HG02943 (cell line): ENCODE measurements at regions not wholly inside any gene's neighbourhood (a gene's known extent, or its start where the extent isn't known, plus 50 kb on each side); places are given as distances from the start of the nearest gene placed in this dataset.
"Not testable (repeated sequence)": the region's sequence is repeated elsewhere in the genome, so short reads cannot be mapped to it uniquely, and the experiment has no call there.

Experiments used
- ATAC-seq: cut with Tn5 transposase; IDR thresholded peaks from one replicate; pipeline ENCODE4 v1.9.1; 2021; ENCODE audit warnings: mild to moderate bottlenecking, low read depth, moderate library complexity; ENCODE audit not compliant: unreplicated experiment

- ATAC-seq, result no peak
These were observed 217.7 kb upstream of the SLC35G4 start for GRCh38 chr18:11391661-11392060.

GRCh38 chr18:11388755-11389680 is 220.4 kb upstream of the SLC35G4 start:
- ATAC-seq, result no peak

- no peak for ATAC-seq
These were observed 221.5 kb upstream of the SLC35G4 start for GRCh38 chr18:11387880-11388279.

GRCh38 chr18:11383381-11383780 is 226.0 kb upstream of the SLC35G4 start:
- no peak for ATAC-seq

- ATAC-seq, result no peak
These were observed 228.4 kb upstream of the SLC35G4 start for GRCh38 chr18:11380968-11381367.

- no peak for ATAC-seq
These were observed 229.7 kb upstream of the SLC35G4 start for GRCh38 chr18:11379660-11380059.

- ATAC-seq, result no peak
These were observed 228.6 kb upstream of the PIEZO2 start for GRCh38 chr18:11377766-11378540.

- no peak for ATAC-seq
These were observed 222.8 kb upstream of the PIEZO2 start for GRCh38 chr18:11372163-11372562.

GRCh38 chr18:11369556-11369955 is 220.2 kb upstream of the PIEZO2 start:
- ATAC-seq, result no peak

- no peak for ATAC-seq
These were observed 218.7 kb upstream of the PIEZO2 start for GRCh38 chr18:11368020-11368419.

- ATAC-seq, result no peak
These were observed 218.0 kb upstream of the PIEZO2 start for GRCh38 chr18:11367351-11367750.

- no peak for ATAC-seq
These were observed 217.0 kb upstream of the PIEZO2 start for GRCh38 chr18:11366410-11366809.

- no peak for ATAC-seq
These were observed 213.5 kb upstream of the PIEZO2 start for GRCh38 chr18:11362856-11363255.

GRCh38 chr18:11361862-11362261 is 212.5 kb upstream of the PIEZO2 start:
- ATAC-seq, result not testable (repeated sequence)

GRCh38 chr18:11357678-11358077 is 208.3 kb upstream of the PIEZO2 start:
- no peak for ATAC-seq

GRCh38 chr18:11344576-11344975 is 195.2 kb upstream of the PIEZO2 start:
- not testable (repeated sequence) for ATAC-seq

- no peak for ATAC-seq
These were observed 193.7 kb upstream of the PIEZO2 start for GRCh38 chr18:11343096-11343495.

- not testable (repeated sequence) for ATAC-seq
These were observed 192.7 kb upstream of the PIEZO2 start for GRCh38 chr18:11342115-11342514.

- no peak for ATAC-seq
These were observed 189.9 kb upstream of the PIEZO2 start for GRCh38 chr18:11339188-11339775.

GRCh38 chr18:11336241-11336640 is 186.9 kb upstream of the PIEZO2 start:
- no peak for ATAC-seq

GRCh38 chr18:11327391-11328009 is 178.1 kb upstream of the PIEZO2 start:
- no peak for ATAC-seq
